ENCODE measurements at regions not wholly inside any gene's neighbourhood (a gene's known extent, or its start where the extent isn't known, plus 50 kb on each side); places are given as distances from the start of the nearest gene placed in this dataset.

DNA sequence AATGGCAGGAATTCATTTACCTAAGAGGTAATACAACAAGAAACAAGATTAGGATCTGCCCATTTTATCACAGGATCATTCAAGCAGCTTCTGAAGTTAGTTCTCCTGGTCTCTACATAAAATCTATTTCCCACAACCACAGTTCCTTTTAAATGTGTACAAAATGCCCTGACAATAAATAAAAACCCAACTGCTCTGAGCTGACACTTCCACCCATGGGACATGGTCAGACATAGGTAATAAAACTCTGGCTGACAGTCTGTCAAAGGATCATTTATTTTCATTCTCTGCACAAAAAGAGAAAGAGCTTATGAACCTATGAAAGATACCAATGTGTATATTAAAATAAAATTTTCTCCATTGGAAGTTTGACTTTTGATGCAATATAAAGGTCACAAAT lies 145.4 kb upstream of the PALMD start:
- Mint-ChIP-seq H3K9me3 (no peaks in the 10 kb centered on the region), H3K27ac (no peak overlapping the region), H3K4me3 (no peak overlapping the region), H3K36me3 (no peaks in the 10 kb centered on the region), H3K4me1 (peaks cover 12% of the 10 kb centered on the region; the same call in 1 of the 2 replicates), H3K27me3 (ENCODE audit: low read depth) (no peaks in the 10 kb centered on the region)
- ChIA-PET CTCF (no interaction called here), POLR2A (no interaction called here)
- TF ChIP-seq, protein P1, sequence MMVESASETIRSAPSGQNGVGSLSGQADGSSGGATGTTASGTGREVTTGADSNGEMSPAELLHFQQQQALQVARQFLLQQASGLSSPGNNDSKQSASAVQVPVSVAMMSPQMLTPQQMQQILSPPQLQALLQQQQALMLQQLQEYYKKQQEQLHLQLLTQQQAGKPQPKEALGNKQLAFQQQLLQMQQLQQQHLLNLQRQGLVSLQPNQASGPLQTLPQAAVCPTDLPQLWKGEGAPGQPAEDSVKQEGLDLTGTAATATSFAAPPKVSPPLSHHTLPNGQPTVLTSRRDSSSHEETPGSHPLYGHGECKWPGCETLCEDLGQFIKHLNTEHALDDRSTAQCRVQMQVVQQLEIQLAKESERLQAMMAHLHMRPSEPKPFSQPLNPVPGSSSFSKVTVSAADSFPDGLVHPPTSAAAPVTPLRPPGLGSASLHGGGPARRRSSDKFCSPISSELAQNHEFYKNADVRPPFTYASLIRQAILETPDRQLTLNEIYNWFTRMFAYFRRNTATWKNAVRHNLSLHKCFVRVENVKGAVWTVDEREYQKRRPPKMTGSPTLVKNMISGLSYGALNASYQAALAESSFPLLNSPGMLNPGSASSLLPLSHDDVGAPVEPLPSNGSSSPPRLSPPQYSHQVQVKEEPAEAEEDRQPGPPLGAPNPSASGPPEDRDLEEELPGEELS (CRISPR knock-in tag; IDR thresholded peaks at IDR 0.05), result no peak
- TF ChIP-seq NR2C2 (CRISPR knock-in tag; IDR thresholded peaks at IDR 0.05) (no peak), FOXJ3 (CRISPR knock-in tag; IDR thresholded peaks at IDR 0.05; ENCODE audit: borderline replicate concordance) (no peak), MXD4 (CRISPR knock-in tag; IDR thresholded peaks at IDR 0.05; ENCODE audit: borderline replicate concordance) (no peak), MYBL2 (CRISPR knock-in tag; IDR thresholded peaks at IDR 0.05) (no peak), ZNF232 (CRISPR knock-in tag; IDR thresholded peaks at IDR 0.05) (no peak), NR1H2 (CRISPR knock-in tag; IDR thresholded peaks at IDR 0.05) (no peak), FOXP1 (CRISPR knock-in tag; IDR thresholded peaks at IDR 0.05; ENCODE audit: borderline replicate concordance) (no peak), CREB1 (CRISPR knock-in tag; IDR thresholded peaks at IDR 0.05) (no peak), TCF7 (CRISPR knock-in tag; IDR thresholded peaks at IDR 0.05; ENCODE audit: low read depth) (no peak), ZNF671 (CRISPR knock-in tag; IDR thresholded peaks at IDR 0.05) (no peak), ZNF138 (CRISPR knock-in tag; conservative IDR thresholded peaks at IDR 0.05) (no peak)
- TF ChIP-seq, protein P2, sequence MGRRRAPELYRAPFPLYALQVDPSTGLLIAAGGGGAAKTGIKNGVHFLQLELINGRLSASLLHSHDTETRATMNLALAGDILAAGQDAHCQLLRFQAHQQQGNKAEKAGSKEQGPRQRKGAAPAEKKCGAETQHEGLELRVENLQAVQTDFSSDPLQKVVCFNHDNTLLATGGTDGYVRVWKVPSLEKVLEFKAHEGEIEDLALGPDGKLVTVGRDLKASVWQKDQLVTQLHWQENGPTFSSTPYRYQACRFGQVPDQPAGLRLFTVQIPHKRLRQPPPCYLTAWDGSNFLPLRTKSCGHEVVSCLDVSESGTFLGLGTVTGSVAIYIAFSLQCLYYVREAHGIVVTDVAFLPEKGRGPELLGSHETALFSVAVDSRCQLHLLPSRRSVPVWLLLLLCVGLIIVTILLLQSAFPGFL (CRISPR knock-in tag; IDR thresholded peaks at IDR 0.05; ENCODE audit: borderline replicate concordance), result no peak
- TF ChIP-seq, protein P3, sequence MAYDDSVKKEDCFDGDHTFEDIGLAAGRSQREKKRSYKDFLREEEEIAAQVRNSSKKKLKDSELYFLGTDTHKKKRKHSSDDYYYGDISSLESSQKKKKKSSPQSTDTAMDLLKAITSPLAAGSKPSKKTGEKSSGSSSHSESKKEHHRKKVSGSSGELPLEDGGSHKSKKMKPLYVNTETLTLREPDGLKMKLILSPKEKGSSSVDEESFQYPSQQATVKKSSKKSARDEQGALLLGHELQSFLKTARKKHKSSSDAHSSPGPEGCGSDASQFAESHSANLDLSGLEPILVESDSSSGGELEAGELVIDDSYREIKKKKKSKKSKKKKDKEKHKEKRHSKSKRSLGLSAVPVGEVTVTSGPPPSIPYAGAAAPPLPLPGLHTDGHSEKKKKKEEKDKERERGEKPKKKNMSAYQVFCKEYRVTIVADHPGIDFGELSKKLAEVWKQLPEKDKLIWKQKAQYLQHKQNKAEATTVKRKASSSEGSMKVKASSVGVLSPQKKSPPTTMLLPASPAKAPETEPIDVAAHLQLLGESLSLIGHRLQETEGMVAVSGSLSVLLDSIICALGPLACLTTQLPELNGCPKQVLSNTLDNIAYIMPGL (CRISPR knock-in tag; IDR thresholded peaks at IDR 0.05), result no peak
- TF ChIP-seq, protein P4, sequence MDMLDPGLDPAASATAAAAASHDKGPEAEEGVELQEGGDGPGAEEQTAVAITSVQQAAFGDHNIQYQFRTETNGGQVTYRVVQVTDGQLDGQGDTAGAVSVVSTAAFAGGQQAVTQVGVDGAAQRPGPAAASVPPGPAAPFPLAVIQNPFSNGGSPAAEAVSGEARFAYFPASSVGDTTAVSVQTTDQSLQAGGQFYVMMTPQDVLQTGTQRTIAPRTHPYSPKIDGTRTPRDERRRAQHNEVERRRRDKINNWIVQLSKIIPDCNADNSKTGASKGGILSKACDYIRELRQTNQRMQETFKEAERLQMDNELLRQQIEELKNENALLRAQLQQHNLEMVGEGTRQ (CRISPR knock-in tag; IDR thresholded peaks at IDR 0.05), result no peak
- TF ChIP-seq, protein P5, sequence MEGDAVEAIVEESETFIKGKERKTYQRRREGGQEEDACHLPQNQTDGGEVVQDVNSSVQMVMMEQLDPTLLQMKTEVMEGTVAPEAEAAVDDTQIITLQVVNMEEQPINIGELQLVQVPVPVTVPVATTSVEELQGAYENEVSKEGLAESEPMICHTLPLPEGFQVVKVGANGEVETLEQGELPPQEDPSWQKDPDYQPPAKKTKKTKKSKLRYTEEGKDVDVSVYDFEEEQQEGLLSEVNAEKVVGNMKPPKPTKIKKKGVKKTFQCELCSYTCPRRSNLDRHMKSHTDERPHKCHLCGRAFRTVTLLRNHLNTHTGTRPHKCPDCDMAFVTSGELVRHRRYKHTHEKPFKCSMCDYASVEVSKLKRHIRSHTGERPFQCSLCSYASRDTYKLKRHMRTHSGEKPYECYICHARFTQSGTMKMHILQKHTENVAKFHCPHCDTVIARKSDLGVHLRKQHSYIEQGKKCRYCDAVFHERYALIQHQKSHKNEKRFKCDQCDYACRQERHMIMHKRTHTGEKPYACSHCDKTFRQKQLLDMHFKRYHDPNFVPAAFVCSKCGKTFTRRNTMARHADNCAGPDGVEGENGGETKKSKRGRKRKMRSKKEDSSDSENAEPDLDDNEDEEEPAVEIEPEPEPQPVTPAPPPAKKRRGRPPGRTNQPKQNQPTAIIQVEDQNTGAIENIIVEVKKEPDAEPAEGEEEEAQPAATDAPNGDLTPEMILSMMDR (IDR thresholded peaks at IDR 0.05), result no peak
- TF ChIP-seq, protein P6, sequence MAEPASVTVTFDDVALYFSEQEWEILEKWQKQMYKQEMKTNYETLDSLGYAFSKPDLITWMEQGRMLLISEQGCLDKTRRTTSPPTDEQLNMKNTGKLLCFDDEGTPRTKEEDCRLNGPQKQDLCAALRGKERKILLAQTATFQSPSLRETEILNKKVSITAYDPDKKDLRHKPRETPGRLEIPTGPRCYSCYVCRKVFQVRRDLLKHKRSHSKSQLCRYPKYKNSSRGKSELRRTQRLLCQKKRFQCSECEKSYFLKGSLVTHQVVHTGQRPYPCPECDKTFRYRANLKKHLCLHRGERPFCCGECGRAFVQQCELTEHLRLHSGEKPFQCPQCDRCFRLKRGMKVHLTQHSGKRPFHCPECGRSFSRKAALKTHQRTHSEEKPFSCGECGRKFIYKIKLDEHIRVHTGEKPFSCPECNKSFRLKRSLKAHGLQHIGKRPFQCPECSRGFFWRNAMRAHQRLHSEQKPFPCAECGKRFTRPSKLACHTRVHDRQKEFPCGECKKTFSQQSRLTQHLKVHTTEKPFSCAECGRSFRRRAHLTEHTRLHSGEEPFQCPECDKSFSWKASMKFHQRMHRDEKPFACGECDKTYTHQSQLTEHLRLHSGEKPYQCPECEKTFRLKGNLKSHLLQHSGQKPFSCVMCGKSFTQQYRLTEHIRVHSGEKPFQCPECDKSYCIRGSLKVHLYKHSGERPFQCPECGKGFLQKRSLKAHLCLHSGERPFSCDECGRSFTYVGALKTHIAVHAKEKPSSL (CRISPR knock-in tag; conservative IDR thresholded peaks at IDR 0.05), result no peak
- TF ChIP-seq, protein P7, sequence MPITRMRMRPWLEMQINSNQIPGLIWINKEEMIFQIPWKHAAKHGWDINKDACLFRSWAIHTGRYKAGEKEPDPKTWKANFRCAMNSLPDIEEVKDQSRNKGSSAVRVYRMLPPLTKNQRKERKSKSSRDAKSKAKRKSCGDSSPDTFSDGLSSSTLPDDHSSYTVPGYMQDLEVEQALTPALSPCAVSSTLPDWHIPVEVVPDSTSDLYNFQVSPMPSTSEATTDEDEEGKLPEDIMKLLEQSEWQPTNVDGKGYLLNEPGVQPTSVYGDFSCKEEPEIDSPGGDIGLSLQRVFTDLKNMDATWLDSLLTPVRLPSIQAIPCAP (CRISPR knock-in tag; IDR thresholded peaks at IDR 0.05), result no peak
- TF ChIP-seq, protein P8, sequence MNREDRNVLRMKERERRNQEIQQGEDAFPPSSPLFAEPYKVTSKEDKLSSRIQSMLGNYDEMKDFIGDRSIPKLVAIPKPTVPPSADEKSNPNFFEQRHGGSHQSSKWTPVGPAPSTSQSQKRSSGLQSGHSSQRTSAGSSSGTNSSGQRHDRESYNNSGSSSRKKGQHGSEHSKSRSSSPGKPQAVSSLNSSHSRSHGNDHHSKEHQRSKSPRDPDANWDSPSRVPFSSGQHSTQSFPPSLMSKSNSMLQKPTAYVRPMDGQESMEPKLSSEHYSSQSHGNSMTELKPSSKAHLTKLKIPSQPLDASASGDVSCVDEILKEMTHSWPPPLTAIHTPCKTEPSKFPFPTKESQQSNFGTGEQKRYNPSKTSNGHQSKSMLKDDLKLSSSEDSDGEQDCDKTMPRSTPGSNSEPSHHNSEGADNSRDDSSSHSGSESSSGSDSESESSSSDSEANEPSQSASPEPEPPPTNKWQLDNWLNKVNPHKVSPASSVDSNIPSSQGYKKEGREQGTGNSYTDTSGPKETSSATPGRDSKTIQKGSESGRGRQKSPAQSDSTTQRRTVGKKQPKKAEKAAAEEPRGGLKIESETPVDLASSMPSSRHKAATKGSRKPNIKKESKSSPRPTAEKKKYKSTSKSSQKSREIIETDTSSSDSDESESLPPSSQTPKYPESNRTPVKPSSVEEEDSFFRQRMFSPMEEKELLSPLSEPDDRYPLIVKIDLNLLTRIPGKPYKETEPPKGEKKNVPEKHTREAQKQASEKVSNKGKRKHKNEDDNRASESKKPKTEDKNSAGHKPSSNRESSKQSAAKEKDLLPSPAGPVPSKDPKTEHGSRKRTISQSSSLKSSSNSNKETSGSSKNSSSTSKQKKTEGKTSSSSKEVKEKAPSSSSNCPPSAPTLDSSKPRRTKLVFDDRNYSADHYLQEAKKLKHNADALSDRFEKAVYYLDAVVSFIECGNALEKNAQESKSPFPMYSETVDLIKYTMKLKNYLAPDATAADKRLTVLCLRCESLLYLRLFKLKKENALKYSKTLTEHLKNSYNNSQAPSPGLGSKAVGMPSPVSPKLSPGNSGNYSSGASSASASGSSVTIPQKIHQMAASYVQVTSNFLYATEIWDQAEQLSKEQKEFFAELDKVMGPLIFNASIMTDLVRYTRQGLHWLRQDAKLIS (CRISPR knock-in tag; IDR thresholded peaks at IDR 0.05; ENCODE audit: borderline replicate concordance), result no peak
- TF ChIP-seq, protein P9, sequence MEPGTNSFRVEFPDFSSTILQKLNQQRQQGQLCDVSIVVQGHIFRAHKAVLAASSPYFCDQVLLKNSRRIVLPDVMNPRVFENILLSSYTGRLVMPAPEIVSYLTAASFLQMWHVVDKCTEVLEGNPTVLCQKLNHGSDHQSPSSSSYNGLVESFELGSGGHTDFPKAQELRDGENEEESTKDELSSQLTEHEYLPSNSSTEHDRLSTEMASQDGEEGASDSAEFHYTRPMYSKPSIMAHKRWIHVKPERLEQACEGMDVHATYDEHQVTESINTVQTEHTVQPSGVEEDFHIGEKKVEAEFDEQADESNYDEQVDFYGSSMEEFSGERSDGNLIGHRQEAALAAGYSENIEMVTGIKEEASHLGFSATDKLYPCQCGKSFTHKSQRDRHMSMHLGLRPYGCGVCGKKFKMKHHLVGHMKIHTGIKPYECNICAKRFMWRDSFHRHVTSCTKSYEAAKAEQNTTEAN (CRISPR knock-in tag; IDR thresholded peaks at IDR 0.05), result no peak
- no peak for ATAC-seq
- DNase-seq (ENCODE audit: low spot score), result no peak

Measured in WTC11 (cell line).